B cell (primary cell): ENCODE measurements at regions not wholly inside any gene's neighbourhood (a gene's known extent, or its start where the extent isn't known, plus 50 kb on each side); places are given as distances from the start of the nearest gene placed in this dataset.

Source experiments
- CTCF ChIP-seq: fragments of 200-600 bp; IDR thresholded peaks from one replicate; pipeline ENCODE4 v1.8.0; 2022; ENCODE audit warnings: antibody characterized with exemption, mild to moderate bottlenecking
- EZH2 ChIP-seq: IDR thresholded peaks from 2 replicates; pipeline ENCODE4 v1.6.1; 2012; ENCODE audit warnings: borderline replicate concordance, low read depth, mild to moderate bottlenecking, moderate library complexity, low read length; ENCODE audit not compliant: insufficient read depth, poor library complexity, severe bottlenecking

- no peak for TF ChIP-seq CTCF
- no peak for TF ChIP-seq EZH2
Measured at GRCh38 chr4:117702353-117702752, 331.9 kb upstream of the NDST3 start.
